ENCODE measurements at regions not wholly inside any gene's neighbourhood (a gene's known extent, or its start where the extent isn't known, plus 50 kb on each side); places are given as distances from the start of the nearest gene placed in this dataset.

GRCh38 chr2:164302786-164303185 is 318.5 kb downstream of the GRB14 start:
- DNase-seq (ENCODE audit: low read depth): no peak

- no peak for DNase-seq (ENCODE audit: low read depth)
Observed at GRCh38 chr2:164288235-164288634, 333.0 kb downstream of the GRB14 start.

- DNase-seq (ENCODE audit: low read depth): no peak
Observed at GRCh38 chr2:164287056-164287455, 334.2 kb downstream of the GRB14 start.

GRCh38 chr2:164285576-164285975 is 335.7 kb downstream of the GRB14 start:
- DNase-seq (ENCODE audit: low read depth): no peak

- DNase-seq (ENCODE audit: low read depth): no peak
Observed at GRCh38 chr2:164281896-164282295, 339.4 kb downstream of the GRB14 start.

- DNase-seq (ENCODE audit: low read depth): no peak
Observed at GRCh38 chr2:164275659-164276058, 345.6 kb downstream of the GRB14 start.

DNA sequence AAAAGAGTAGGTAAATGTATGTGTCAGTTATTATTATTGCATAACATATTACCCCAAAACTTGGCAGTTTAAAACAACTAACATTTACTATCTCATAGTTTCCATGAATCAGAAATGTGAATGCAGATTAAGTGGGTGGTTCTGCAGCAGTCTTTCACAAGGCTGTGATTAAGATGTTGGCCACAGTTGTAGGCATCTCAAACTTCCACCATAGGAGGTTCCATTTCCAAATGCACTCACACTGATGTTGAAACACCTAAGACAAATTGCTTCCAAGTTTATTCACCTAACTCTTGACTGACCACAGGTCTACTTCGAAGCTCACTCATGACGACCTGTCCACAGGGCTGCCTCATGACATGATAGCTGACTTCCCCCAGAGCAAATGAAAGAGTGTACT is 360.8 kb downstream of the GRB14 start:
- no peak for DNase-seq (ENCODE audit: low read depth)

- DNase-seq (ENCODE audit: low read depth): no peak
Observed at GRCh38 chr2:164257742-164258141, 363.5 kb downstream of the GRB14 start.

- no peak for DNase-seq (ENCODE audit: low read depth)
Observed at GRCh38 chr2:164252568-164253287, 368.6 kb downstream of the GRB14 start.

GRCh38 chr2:164243315-164243714 is 378.0 kb downstream of the GRB14 start:
- DNase-seq (ENCODE audit: low read depth): no peak

- no peak for DNase-seq (ENCODE audit: low read depth)
Observed at GRCh38 chr2:164242409-164242808, 378.9 kb downstream of the GRB14 start.

- DNase-seq (ENCODE audit: low read depth): no peak
Observed at GRCh38 chr2:164234074-164234473, 387.2 kb downstream of the GRB14 start.

DNA sequence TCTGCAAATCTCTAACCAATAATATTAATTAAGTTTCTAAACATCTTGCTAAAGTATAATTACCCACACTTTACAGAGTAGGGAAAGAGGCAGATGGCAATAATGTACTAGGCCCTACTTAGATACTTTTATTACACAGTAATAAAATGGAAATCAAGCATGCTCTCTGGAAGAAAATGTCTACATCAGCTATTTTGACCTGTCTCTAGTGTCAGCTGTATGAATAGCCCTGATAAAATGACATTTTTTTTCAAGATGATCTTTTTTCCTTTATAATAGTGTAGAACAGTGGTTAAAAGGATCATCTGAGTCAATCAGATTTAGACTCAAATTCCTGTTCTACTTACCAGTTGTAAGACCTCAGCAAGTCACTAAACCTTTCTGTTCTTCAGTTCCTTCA is 397.3 kb downstream of the GRB14 start:
- DNase-seq (ENCODE audit: low read depth): no peak

GRCh38 chr2:164221473-164221872 is 399.8 kb downstream of the GRB14 start:
- no peak for DNase-seq (ENCODE audit: low read depth)

GRCh38 chr2:164220265-164220664 is 401.0 kb downstream of the GRB14 start:
- no peak for DNase-seq (ENCODE audit: low read depth)

GRCh38 chr2:164213916-164214315 is 407.4 kb downstream of the GRB14 start:
- no peak for DNase-seq (ENCODE audit: low read depth)

DNA sequence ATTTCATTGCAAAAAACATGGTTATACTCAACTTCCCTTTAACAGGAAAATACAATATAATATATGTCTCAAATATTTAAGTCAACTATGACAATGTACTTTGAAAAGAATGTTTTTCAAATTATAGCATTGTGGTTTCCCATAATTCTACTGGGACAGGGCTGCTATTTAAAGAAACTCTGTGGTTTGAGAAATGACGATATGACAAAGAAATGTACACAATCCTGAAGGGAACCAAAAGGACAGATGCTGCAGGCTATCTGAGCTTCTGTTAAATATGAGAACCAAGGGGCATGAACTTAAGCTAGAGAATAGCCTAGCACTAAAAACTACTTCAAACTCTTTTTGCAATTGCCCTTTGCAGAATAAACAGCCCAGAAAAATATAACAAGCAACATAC is 415.9 kb downstream of the GRB14 start:
- DNase-seq (ENCODE audit: low read depth): no peak

- DNase-seq (ENCODE audit: low read depth): no peak
Observed at GRCh38 chr2:164203131-164203530, 418.2 kb downstream of the GRB14 start.

DNA sequence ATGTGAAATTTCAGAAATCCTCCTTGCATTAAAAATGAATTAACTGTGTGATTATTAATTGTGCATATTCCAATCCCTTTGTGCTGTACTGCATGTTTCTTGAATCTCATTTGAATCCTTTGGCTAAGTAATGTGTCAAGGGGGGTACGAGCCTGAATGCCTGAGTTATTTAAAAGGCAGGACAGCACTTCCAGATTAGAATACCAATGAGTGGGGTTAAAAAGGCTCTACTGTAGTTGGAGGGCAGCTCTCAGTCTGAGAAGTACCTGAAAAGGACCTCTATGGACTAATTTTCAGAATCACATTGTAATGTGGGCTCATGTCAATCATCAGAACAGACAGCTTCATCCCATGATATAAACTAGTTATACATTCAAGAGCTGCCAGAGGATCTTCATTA is 423.0 kb downstream of the GRB14 start:
- no peak for DNase-seq (ENCODE audit: low read depth)

- no peak for DNase-seq (ENCODE audit: low read depth)
Observed at GRCh38 chr2:164190700-164191099, 430.6 kb downstream of the GRB14 start.

GRCh38 chr2:164189851-164190250 is 431.4 kb downstream of the GRB14 start:
- no peak for DNase-seq (ENCODE audit: low read depth)

GRCh38 chr2:164187121-164187520 is 434.2 kb downstream of the GRB14 start:
- no peak for DNase-seq (ENCODE audit: low read depth)

- DNase-seq (ENCODE audit: low read depth): no peak
Observed at GRCh38 chr2:164186591-164186990, 434.7 kb downstream of the GRB14 start.

DNA sequence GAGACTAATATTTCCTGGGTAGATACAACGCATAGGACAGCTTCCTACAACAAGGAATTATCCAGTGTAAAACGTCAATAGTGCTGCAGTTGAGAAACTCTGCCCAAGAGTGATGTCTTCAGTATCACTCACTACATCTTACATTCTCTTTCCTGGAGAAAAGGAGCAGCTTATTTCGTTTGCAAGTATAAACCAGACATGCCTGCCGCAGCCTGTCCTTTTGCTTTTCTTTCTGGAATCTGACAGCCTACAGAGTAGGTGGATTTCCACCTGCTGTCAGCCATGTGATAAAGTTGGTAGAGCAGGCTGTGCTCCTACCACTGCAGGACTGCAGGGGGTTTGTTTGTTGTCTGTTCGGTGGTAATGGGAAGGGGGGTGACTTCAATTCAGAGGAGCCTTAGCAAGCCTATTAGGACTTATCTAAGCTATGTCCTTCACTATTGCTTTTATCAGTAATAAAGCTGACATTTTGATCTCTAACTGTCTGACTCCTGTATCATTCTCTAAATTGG is 439.1 kb downstream of the GRB14 start:
- no peak for DNase-seq (ENCODE audit: low read depth)

Data from Daoy (cell line).